Mammary epithelial cell (primary cell): ENCODE measurements at regions not wholly inside any gene's neighbourhood (a gene's known extent, or its start where the extent isn't known, plus 50 kb on each side); places are given as distances from the start of the nearest gene placed in this dataset.

Experiments
- EZH2 ChIP-seq: IDR thresholded peaks from 2 replicates; pipeline ENCODE4 v1.6.1; 2012; ENCODE audit warnings: low read length, inconsistent platforms, borderline replicate concordance
- TF ChIP-seq, protein P1 (sequence below), 2 donors: IDR thresholded peaks in 1 of 2; conservative IDR thresholded peaks in 1 of 2; 2 replicates each; pipeline ENCODE4 v1.5.1; 2011 to 2012; ENCODE audit warnings: inconsistent platforms in 2 of 2, low read length in 2 of 2, mild to moderate bottlenecking in 2 of 2, control low read depth in 1 of 2, low read depth in 1 of 2; ENCODE audit not compliant: insufficient read depth in 1 of 2; ENCODE audit errors: extremely low read depth in 1 of 2

DNA sequence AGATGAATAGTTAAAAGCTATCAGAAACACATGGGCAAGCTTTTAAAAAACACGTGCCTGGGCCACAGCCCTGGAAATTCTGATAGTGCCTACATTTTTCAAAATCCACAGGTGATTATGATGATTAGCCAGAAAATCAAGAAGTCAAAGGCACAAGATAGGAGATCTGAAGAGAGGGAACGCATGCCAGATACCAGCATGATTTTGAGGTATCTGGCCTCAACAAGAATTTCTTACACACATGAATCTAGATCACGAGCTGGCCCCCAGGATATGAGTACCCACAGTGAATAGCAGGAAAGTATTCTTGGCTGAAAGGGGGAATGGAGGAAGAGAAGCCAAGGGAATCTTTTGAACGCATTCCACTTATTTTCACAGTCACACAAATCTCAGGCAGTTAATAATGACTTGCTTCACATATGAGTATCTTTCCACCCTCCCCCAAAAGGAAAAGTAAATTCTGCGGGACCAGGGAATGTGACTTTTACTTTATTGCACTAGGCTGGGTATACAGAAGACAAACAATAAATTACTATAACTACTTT, 438.2 kb downstream of the BCAT1 start:
- TF ChIP-seq, protein P1, sequence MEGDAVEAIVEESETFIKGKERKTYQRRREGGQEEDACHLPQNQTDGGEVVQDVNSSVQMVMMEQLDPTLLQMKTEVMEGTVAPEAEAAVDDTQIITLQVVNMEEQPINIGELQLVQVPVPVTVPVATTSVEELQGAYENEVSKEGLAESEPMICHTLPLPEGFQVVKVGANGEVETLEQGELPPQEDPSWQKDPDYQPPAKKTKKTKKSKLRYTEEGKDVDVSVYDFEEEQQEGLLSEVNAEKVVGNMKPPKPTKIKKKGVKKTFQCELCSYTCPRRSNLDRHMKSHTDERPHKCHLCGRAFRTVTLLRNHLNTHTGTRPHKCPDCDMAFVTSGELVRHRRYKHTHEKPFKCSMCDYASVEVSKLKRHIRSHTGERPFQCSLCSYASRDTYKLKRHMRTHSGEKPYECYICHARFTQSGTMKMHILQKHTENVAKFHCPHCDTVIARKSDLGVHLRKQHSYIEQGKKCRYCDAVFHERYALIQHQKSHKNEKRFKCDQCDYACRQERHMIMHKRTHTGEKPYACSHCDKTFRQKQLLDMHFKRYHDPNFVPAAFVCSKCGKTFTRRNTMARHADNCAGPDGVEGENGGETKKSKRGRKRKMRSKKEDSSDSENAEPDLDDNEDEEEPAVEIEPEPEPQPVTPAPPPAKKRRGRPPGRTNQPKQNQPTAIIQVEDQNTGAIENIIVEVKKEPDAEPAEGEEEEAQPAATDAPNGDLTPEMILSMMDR (conservative IDR thresholded peaks at IDR 0.05 in 1 of 2, IDR thresholded peaks at IDR 0.05 in 1 of 2; ENCODE audit: extremely low read depth in 1 of 2, insufficient read depth in 1 of 2, low read depth in 1 of 2, low read length in 2 of 2), result no peak
- TF ChIP-seq EZH2, result no peak
